DOHH2 (cell line): ENCODE measurements at regions not wholly inside any gene's neighbourhood (a gene's known extent, or its start where the extent isn't known, plus 50 kb on each side); places are given as distances from the start of the nearest gene placed in this dataset.

ENCODE experiments used
- EZH2phosphoT487 ChIP-seq: fragments of 200-600 bp; sonication (generic); IDR thresholded peaks from 2 replicates; pipeline ENCODE4 v1.6.1; 2017; ENCODE audit warnings: borderline replicate concordance, mild to moderate bottlenecking, antibody characterized with exemption, low read length, moderate library complexity, mixed read lengths
- TF ChIP-seq, protein P1 (sequence below): fragments of 200-600 bp; sonication (generic); IDR thresholded peaks from one replicate; pipeline ENCODE4 v1.5.1; 2014; ENCODE audit warnings: antibody characterized with exemption, mild to moderate bottlenecking, low read depth, low read length; ENCODE audit not compliant: poor library complexity, severe bottlenecking

DNA sequence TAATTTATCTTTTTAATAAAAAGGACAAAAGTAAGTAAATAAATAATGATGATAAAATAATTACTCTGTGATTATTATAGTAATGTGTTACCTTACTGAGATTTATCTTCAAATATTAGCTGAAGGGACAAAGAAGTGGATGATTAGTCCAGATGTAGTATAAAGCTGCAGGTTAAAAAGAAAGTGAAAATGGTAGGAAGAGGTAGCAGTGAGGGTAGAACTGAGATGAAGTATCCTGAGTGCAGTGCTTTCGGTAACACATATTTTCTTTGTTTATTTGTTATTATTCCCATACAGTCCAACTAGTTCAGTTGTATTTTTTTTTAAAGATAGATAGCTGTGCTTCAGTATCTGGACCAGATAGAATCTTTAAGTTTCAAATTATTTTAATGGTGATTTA lies 1203.5 kb downstream of the NCAM2 start:
- TF ChIP-seq, protein P1, sequence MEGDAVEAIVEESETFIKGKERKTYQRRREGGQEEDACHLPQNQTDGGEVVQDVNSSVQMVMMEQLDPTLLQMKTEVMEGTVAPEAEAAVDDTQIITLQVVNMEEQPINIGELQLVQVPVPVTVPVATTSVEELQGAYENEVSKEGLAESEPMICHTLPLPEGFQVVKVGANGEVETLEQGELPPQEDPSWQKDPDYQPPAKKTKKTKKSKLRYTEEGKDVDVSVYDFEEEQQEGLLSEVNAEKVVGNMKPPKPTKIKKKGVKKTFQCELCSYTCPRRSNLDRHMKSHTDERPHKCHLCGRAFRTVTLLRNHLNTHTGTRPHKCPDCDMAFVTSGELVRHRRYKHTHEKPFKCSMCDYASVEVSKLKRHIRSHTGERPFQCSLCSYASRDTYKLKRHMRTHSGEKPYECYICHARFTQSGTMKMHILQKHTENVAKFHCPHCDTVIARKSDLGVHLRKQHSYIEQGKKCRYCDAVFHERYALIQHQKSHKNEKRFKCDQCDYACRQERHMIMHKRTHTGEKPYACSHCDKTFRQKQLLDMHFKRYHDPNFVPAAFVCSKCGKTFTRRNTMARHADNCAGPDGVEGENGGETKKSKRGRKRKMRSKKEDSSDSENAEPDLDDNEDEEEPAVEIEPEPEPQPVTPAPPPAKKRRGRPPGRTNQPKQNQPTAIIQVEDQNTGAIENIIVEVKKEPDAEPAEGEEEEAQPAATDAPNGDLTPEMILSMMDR: no peak
- no peak for TF ChIP-seq EZH2phosphoT487
